Hepatocyte (in vitro differentiated cells): ENCODE measurements at regions not wholly inside any gene's neighbourhood (a gene's known extent, or its start where the extent isn't known, plus 50 kb on each side); places are given as distances from the start of the nearest gene placed in this dataset.

Experiments
- DNase-seq: peaks from one replicate; pipeline ENCODE4 v3.0.0-alpha.2; 2016; ENCODE audit warnings: low spot score
- H2AFZ ChIP-seq: fragments of 200-600 bp; sonication (generic); 2 replicates; pipeline ENCODE4 v1.6.0; 2016; ENCODE audit warnings: antibody characterized with exemption, mild to moderate bottlenecking
- H3K27ac ChIP-seq: fragments of 200-600 bp; sonication (generic); 2 replicates; pipeline ENCODE4 v1.5.1; 2016; ENCODE audit warnings: mild to moderate bottlenecking
- H3K27me3 ChIP-seq: fragments of 200-600 bp; sonication (generic); 2 replicates; pipeline ENCODE4 v1.6.1; 2016
- H3K36me3 ChIP-seq: fragments of 200-600 bp; sonication (generic); replicated peaks from 2 replicates; pipeline ENCODE4 v1.5.1; 2016; ENCODE audit warnings: low read depth; ENCODE audit not compliant: insufficient read depth
- H3K4me1 ChIP-seq: fragments of 200-600 bp; sonication (generic); 2 replicates; pipeline ENCODE4 v1.5.1; 2016; ENCODE audit warnings: mild to moderate bottlenecking, moderate library complexity; ENCODE audit not compliant: insufficient read depth
- H3K4me2 ChIP-seq: fragments of 200-600 bp; sonication (generic); 2 replicates; pipeline ENCODE4 v1.6.0; 2016
- H3K4me3 ChIP-seq: fragments of 200-600 bp; sonication (generic); 2 replicates; pipeline ENCODE4 v1.5.1; 2016; ENCODE audit warnings: mild to moderate bottlenecking
- H3K79me2 ChIP-seq: fragments of 200-600 bp; sonication (generic); 2 replicates; pipeline ENCODE4 v1.6.0; 2017; ENCODE audit warnings: mild to moderate bottlenecking
- H3K9me2 ChIP-seq: fragments of 200-600 bp; sonication (generic); replicated peaks from 2 replicates; pipeline ENCODE4 v1.6.0; 2017; ENCODE audit warnings: mild to moderate bottlenecking; ENCODE audit not compliant: insufficient read depth
- H3K9me3 ChIP-seq: fragments of 200-600 bp; sonication (generic); 2 replicates; pipeline ENCODE4 v1.5.1; 2016; ENCODE audit warnings: low read depth, mild to moderate bottlenecking
- H4K20me1 ChIP-seq: fragments of 200-600 bp; sonication (generic); 2 replicates; pipeline ENCODE4 v1.6.0; 2016; ENCODE audit warnings: mild to moderate bottlenecking; ENCODE audit not compliant: insufficient read depth, poor library complexity, severe bottlenecking
- CTCF ChIP-seq: fragments of 200-600 bp; sonication (generic); IDR thresholded peaks from 2 replicates; pipeline ENCODE4 v1.5.1; 2016; ENCODE audit warnings: antibody characterized with exemption, mild to moderate bottlenecking; ENCODE audit not compliant: poor library complexity
- EZH2 ChIP-seq: fragments of 200-600 bp; sonication (generic); IDR thresholded peaks from 2 replicates; pipeline ENCODE4 v1.6.1; 2016; ENCODE audit warnings: antibody characterized with exemption, mild to moderate bottlenecking, borderline replicate concordance
- EZH2phosphoT487 ChIP-seq: fragments of 200-600 bp; sonication (generic); IDR thresholded peaks from one replicate; pipeline ENCODE4 v1.6.1; 2018; ENCODE audit warnings: antibody characterized with exemption, mild to moderate bottlenecking, low read depth, moderate library complexity; ENCODE audit not compliant: unreplicated experiment, severe bottlenecking
- WGBS: methylation state at CpG from one replicate; pipeline ENCODE4 v1.1.6; 2016; ENCODE audit warnings: low lambda C conversion rate; ENCODE audit errors: missing lambda C conversion rate; 5-methylcytosine and 5-hydroxymethylcytosine counted together

GRCh38 chr22:47275605-47276449, 513.4 kb downstream of the TBC1D22A start:
- no peak for DNase-seq
- no peaks in the 10 kb centered on the region for H3K4me1 ChIP-seq
- H2AFZ ChIP-seq: no peak overlapping the region
- H3K4me2 ChIP-seq: no peak overlapping the region
- H3K27me3 ChIP-seq: no peaks in the 10 kb centered on the region
- H4K20me1 ChIP-seq: no peaks in the 10 kb centered on the region
- H3K36me3 ChIP-seq: no peaks in the 10 kb centered on the region
- TF ChIP-seq EZH2phosphoT487 (no peak), CTCF (no peak), EZH2 (no peak)
- no peaks in the 10 kb centered on the region for H3K9me3 ChIP-seq
- H3K4me3 ChIP-seq: no peak overlapping the region
- H3K27ac ChIP-seq: no peak overlapping the region
- WGBS: 79% methylated on average over 12 of the region's 12 CpGs
- no peaks in the 10 kb centered on the region for H3K9me2 ChIP-seq
- no peaks in the 10 kb centered on the region for H3K79me2 ChIP-seq

- no peak overlapping the region for H3K4me3 ChIP-seq
- no peaks in the 10 kb centered on the region for H3K9me3 ChIP-seq
- H3K4me2 ChIP-seq: no peak overlapping the region
- TF ChIP-seq EZH2phosphoT487: no peak
- no peak for TF ChIP-seq CTCF
- no peak for TF ChIP-seq EZH2
- no peak overlapping the region for H3K27ac ChIP-seq
- 77% methylated on average over 11 of the region's 11 CpGs for WGBS
- no peaks in the 10 kb centered on the region for H4K20me1 ChIP-seq
- DNase-seq: no peak
- no peaks in the 10 kb centered on the region for H3K36me3 ChIP-seq
- no peaks in the 10 kb centered on the region for H3K27me3 ChIP-seq
- no peaks in the 10 kb centered on the region for H3K4me1 ChIP-seq
- H2AFZ ChIP-seq: no peak overlapping the region
- H3K9me2 ChIP-seq: no peaks in the 10 kb centered on the region
- no peaks in the 10 kb centered on the region for H3K79me2 ChIP-seq
These were observed 511.7 kb downstream of the TBC1D22A start for GRCh38 chr22:47274196-47274595.

GRCh38 chr22:47270463-47271135, 508.1 kb downstream of the TBC1D22A start:
- Histone ChIP-seq H3K4me1 (no peaks in the 10 kb centered on the region), H2AFZ (no peak overlapping the region), H3K4me2 (no peak overlapping the region), H3K9me2 (no peaks in the 10 kb centered on the region), H3K27me3 (no peaks in the 10 kb centered on the region), H3K4me3 (no peak overlapping the region), H3K27ac (no peak overlapping the region), H3K9me3 (no peaks in the 10 kb centered on the region), H3K79me2 (no peaks in the 10 kb centered on the region), H3K36me3 (no peaks in the 10 kb centered on the region), H4K20me1 (no peaks in the 10 kb centered on the region)
- TF ChIP-seq EZH2 (no peak), CTCF (no peak), EZH2phosphoT487 (no peak)
- no peak for DNase-seq
- WGBS: 79% methylated on average over 14 of the region's 14 CpGs
